ENCODE measurements at regions not wholly inside any gene's neighbourhood (a gene's known extent, or its start where the extent isn't known, plus 50 kb on each side); places are given as distances from the start of the nearest gene placed in this dataset.

DNA sequence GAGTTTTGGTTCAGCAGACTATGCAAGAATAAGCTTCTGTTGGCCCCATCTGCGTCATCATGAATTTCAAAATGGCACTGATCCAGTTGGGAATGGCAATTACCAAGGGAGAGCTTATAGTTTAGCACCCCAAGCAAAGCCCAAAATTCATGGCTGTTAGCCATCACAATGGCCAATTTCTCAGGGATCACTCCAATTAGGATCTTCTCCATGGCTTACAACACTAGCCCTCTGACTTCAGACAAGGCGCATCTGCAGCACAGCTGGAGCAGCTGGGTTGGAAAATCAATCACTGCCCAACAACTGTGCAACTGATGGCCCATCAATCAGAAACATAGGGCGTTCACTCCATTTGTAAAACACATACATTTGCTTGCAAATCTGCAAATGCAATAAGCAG lies 273.6 kb downstream of the SRBD1 start:
- TF ChIP-seq, protein P1, sequence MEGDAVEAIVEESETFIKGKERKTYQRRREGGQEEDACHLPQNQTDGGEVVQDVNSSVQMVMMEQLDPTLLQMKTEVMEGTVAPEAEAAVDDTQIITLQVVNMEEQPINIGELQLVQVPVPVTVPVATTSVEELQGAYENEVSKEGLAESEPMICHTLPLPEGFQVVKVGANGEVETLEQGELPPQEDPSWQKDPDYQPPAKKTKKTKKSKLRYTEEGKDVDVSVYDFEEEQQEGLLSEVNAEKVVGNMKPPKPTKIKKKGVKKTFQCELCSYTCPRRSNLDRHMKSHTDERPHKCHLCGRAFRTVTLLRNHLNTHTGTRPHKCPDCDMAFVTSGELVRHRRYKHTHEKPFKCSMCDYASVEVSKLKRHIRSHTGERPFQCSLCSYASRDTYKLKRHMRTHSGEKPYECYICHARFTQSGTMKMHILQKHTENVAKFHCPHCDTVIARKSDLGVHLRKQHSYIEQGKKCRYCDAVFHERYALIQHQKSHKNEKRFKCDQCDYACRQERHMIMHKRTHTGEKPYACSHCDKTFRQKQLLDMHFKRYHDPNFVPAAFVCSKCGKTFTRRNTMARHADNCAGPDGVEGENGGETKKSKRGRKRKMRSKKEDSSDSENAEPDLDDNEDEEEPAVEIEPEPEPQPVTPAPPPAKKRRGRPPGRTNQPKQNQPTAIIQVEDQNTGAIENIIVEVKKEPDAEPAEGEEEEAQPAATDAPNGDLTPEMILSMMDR (conservative IDR thresholded peaks at IDR 0.05; ENCODE audit: low read depth, low read length), result no peak
- no peak for TF ChIP-seq EZH2 (IDR thresholded peaks at IDR 0.05; ENCODE audit: borderline replicate concordance, low read depth, low read length, poor library complexity, severe bottlenecking)

Measured in A673 (cell line).